ENCODE measurements at regions not wholly inside any gene's neighbourhood (a gene's known extent, or its start where the extent isn't known, plus 50 kb on each side); places are given as distances from the start of the nearest gene placed in this dataset.
"Not testable (repeated sequence)": the region's sequence is repeated elsewhere in the genome, so short reads cannot be mapped to it uniquely, and the experiment has no call there.

- Mint-ChIP-seq H3K9me3 (peaks cover 5 to 6% of the 10 kb centered on the region in 2 donors), H3K27me3 (ENCODE audit: low read depth) (no peaks in the 10 kb centered on the region), H3K27ac (no peak overlapping the region), H3K4me1 (ENCODE audit: low read depth) (no peaks in the 10 kb centered on the region), H3K36me3 (ENCODE audit: insufficient read depth in 2 of 2) (no peaks in the 10 kb centered on the region), H3K4me3 (no peak overlapping the region)
- ATAC-seq (replicated peaks in 1 of 2) (no peak), DNase-seq (no peak)
Observed at GRCh38 chr10:64765498-64765897, 1244.3 kb downstream of the REEP3 start.

GRCh38 chr10:64771253-64772050 lies 1250.3 kb downstream of the REEP3 start:
- H3K27me3 Mint-ChIP-seq (ENCODE audit: low read depth): no peaks in the 10 kb centered on the region
- no peaks in the 10 kb centered on the region for H3K36me3 Mint-ChIP-seq (ENCODE audit: insufficient read depth in 2 of 2)
- no peaks in the 10 kb centered on the region for H3K4me1 Mint-ChIP-seq (ENCODE audit: low read depth)
- no peak for ATAC-seq (replicated peaks in 1 of 2)
- DNase-seq: no peak
- no peak overlapping the region for H3K4me3 Mint-ChIP-seq
- H3K9me3 Mint-ChIP-seq: peaks cover 2 to 3% of the 10 kb centered on the region in 2 donors
- no peak overlapping the region for H3K27ac Mint-ChIP-seq

GRCh38 chr10:64773357-64773756 lies 1252.2 kb downstream of the REEP3 start:
- Mint-ChIP-seq H3K27me3 (ENCODE audit: low read depth) (no peaks in the 10 kb centered on the region), H3K9me3 (peaks cover 2 to 3% of the 10 kb centered on the region in 2 donors), H3K27ac (no peak overlapping the region), H3K4me1 (ENCODE audit: low read depth) (no peaks in the 10 kb centered on the region), H3K4me3 (no peak overlapping the region), H3K36me3 (ENCODE audit: insufficient read depth in 2 of 2) (no peaks in the 10 kb centered on the region)
- DNase-seq (no peak), ATAC-seq (replicated peaks in 1 of 2) (no peak)

- H3K27ac Mint-ChIP-seq; H3K4me3 Mint-ChIP-seq; ATAC-seq (replicated peaks in 1 of 2); H3K36me3 Mint-ChIP-seq (ENCODE audit: insufficient read depth in 2 of 2); H3K4me1 Mint-ChIP-seq (ENCODE audit: low read depth); H3K9me3 Mint-ChIP-seq; DNase-seq; H3K27me3 Mint-ChIP-seq (ENCODE audit: low read depth): not testable (repeated sequence)
Observed at GRCh38 chr10:64784451-64784850, 1263.2 kb downstream of the REEP3 start.

- H3K36me3 Mint-ChIP-seq (ENCODE audit: insufficient read depth in 2 of 2): no peaks in the 10 kb centered on the region
- no peak for ATAC-seq (replicated peaks in 1 of 2)
- no peak overlapping the region for H3K27ac Mint-ChIP-seq
- H3K9me3 Mint-ChIP-seq: peaks cover 0 to 3% of the 10 kb centered on the region in 2 donors
- no peak for DNase-seq
- H3K4me1 Mint-ChIP-seq (ENCODE audit: low read depth): no peaks in the 10 kb centered on the region
- no peak overlapping the region for H3K4me3 Mint-ChIP-seq
- no peaks in the 10 kb centered on the region for H3K27me3 Mint-ChIP-seq (ENCODE audit: low read depth)
Observed at GRCh38 chr10:64785816-64786215, 1264.6 kb downstream of the REEP3 start.

GRCh38 chr10:64786989-64787388 lies 1265.8 kb downstream of the REEP3 start:
- no peak for DNase-seq
- Mint-ChIP-seq H3K27ac (no peak overlapping the region), H3K36me3 (ENCODE audit: insufficient read depth in 2 of 2) (no peaks in the 10 kb centered on the region), H3K9me3 (peaks cover 0 to 2% of the 10 kb centered on the region in 2 donors), H3K4me3 (no peak overlapping the region), H3K4me1 (ENCODE audit: low read depth) (no peaks in the 10 kb centered on the region), H3K27me3 (ENCODE audit: low read depth) (no peaks in the 10 kb centered on the region)
- ATAC-seq (replicated peaks in 1 of 2): no peak

GRCh38 chr10:64795847-64796246 lies 1274.6 kb downstream of the REEP3 start:
- Mint-ChIP-seq H3K4me1 (ENCODE audit: low read depth) (no peaks in the 10 kb centered on the region), H3K27me3 (ENCODE audit: low read depth) (no peaks in the 10 kb centered on the region), H3K36me3 (ENCODE audit: insufficient read depth in 2 of 2) (no peaks in the 10 kb centered on the region), H3K27ac (no peak overlapping the region), H3K4me3 (no peak overlapping the region), H3K9me3 (peaks cover 6% of the 10 kb centered on the region in 2 donors)
- no peak for ATAC-seq (replicated peaks in 1 of 2)
- no peak for DNase-seq

GRCh38 chr10:64798297-64798696 lies 1277.1 kb downstream of the REEP3 start:
- Mint-ChIP-seq H3K4me1 (ENCODE audit: low read depth) (no peaks in the 10 kb centered on the region), H3K9me3 (peaks cover 6 to 11% of the 10 kb centered on the region in 2 donors), H3K27me3 (ENCODE audit: low read depth) (no peaks in the 10 kb centered on the region), H3K36me3 (ENCODE audit: insufficient read depth in 2 of 2) (no peaks in the 10 kb centered on the region), H3K4me3 (no peak overlapping the region), H3K27ac (no peak overlapping the region)
- ATAC-seq (replicated peaks in 1 of 2) (no peak), DNase-seq (no peak)

GRCh38 chr10:64808233-64808632 lies 1287.0 kb downstream of the REEP3 start:
- not testable (repeated sequence) for H3K27me3 Mint-ChIP-seq (ENCODE audit: low read depth); H3K4me3 Mint-ChIP-seq; ATAC-seq (replicated peaks in 1 of 2); H3K4me1 Mint-ChIP-seq (ENCODE audit: low read depth); H3K27ac Mint-ChIP-seq; DNase-seq; H3K36me3 Mint-ChIP-seq (ENCODE audit: insufficient read depth in 2 of 2); H3K9me3 Mint-ChIP-seq

- not testable (repeated sequence) for ATAC-seq (replicated peaks in 1 of 2); H3K4me3 Mint-ChIP-seq; H3K27ac Mint-ChIP-seq; H3K27me3 Mint-ChIP-seq (ENCODE audit: low read depth); DNase-seq; H3K4me1 Mint-ChIP-seq (ENCODE audit: low read depth); H3K36me3 Mint-ChIP-seq (ENCODE audit: insufficient read depth in 2 of 2); H3K9me3 Mint-ChIP-seq
Observed at GRCh38 chr10:64810046-64810445, 1288.8 kb downstream of the REEP3 start.

- no peaks in the 10 kb centered on the region for H3K27me3 Mint-ChIP-seq (ENCODE audit: low read depth)
- H3K36me3 Mint-ChIP-seq (ENCODE audit: insufficient read depth in 2 of 2): no peaks in the 10 kb centered on the region
- no peak overlapping the region for H3K27ac Mint-ChIP-seq
- H3K4me1 Mint-ChIP-seq (ENCODE audit: low read depth): no peaks in the 10 kb centered on the region
- no peak overlapping the region for H3K4me3 Mint-ChIP-seq
- DNase-seq (no peak), ATAC-seq (replicated peaks in 1 of 2) (no peak)
- H3K9me3 Mint-ChIP-seq: peaks cover 2 to 6% of the 10 kb centered on the region in 2 donors
Observed at GRCh38 chr10:64813391-64813790, 1292.2 kb downstream of the REEP3 start.

GRCh38 chr10:64814201-64814600 lies 1293.0 kb downstream of the REEP3 start:
- no peaks in the 10 kb centered on the region for H3K4me1 Mint-ChIP-seq (ENCODE audit: low read depth)
- H3K4me3 Mint-ChIP-seq: no peak overlapping the region
- H3K9me3 Mint-ChIP-seq: peaks cover 2 to 8% of the 10 kb centered on the region in 2 donors
- DNase-seq (no peak), ATAC-seq (replicated peaks in 1 of 2) (no peak)
- H3K27me3 Mint-ChIP-seq (ENCODE audit: low read depth): no peaks in the 10 kb centered on the region
- H3K36me3 Mint-ChIP-seq (ENCODE audit: insufficient read depth in 2 of 2): no peaks in the 10 kb centered on the region
- H3K27ac Mint-ChIP-seq: no peak overlapping the region

GRCh38 chr10:64829888-64830412 lies 1308.7 kb downstream of the REEP3 start:
- Mint-ChIP-seq H3K4me3 (no peak overlapping the region), H3K36me3 (ENCODE audit: insufficient read depth in 2 of 2) (no peaks in the 10 kb centered on the region), H3K27me3 (ENCODE audit: low read depth) (no peaks in the 10 kb centered on the region), H3K9me3 (peaks cover 2 to 5% of the 10 kb centered on the region in 2 donors), H3K4me1 (ENCODE audit: low read depth) (no peaks in the 10 kb centered on the region), H3K27ac (no peak overlapping the region)
- DNase-seq (no peak), ATAC-seq (replicated peaks in 1 of 2) (no peak)

- Mint-ChIP-seq H3K4me1 (ENCODE audit: low read depth) (no peaks in the 10 kb centered on the region), H3K36me3 (ENCODE audit: insufficient read depth in 2 of 2) (no peaks in the 10 kb centered on the region), H3K4me3 (no peak overlapping the region), H3K27ac (no peak overlapping the region), H3K9me3 (peaks cover 2 to 5% of the 10 kb centered on the region in 2 donors), H3K27me3 (ENCODE audit: low read depth) (no peaks in the 10 kb centered on the region)
- ATAC-seq (replicated peaks in 1 of 2): no peak
- no peak for DNase-seq
Observed at GRCh38 chr10:64830869-64831268, 1309.7 kb downstream of the REEP3 start.
